Astrocyte (in vitro differentiated cells and primary cell): ENCODE measurements at regions not wholly inside any gene's neighbourhood (a gene's known extent, or its start where the extent isn't known, plus 50 kb on each side); places are given as distances from the start of the nearest gene placed in this dataset.

Experiments
- CTCF ChIP-seq: IDR thresholded peaks from 2 replicates; pipeline ENCODE4 v1.5.1; 2011; ENCODE audit warnings: low read depth, mild to moderate bottlenecking, inconsistent platforms, low read length, moderate library complexity; ENCODE audit not compliant: insufficient read depth
- EZH2 ChIP-seq: IDR thresholded peaks from 2 replicates; pipeline ENCODE4 v1.6.1; 2012; ENCODE audit warnings: mild to moderate bottlenecking, low read length, inconsistent platforms; ENCODE audit not compliant: insufficient read depth

DNA sequence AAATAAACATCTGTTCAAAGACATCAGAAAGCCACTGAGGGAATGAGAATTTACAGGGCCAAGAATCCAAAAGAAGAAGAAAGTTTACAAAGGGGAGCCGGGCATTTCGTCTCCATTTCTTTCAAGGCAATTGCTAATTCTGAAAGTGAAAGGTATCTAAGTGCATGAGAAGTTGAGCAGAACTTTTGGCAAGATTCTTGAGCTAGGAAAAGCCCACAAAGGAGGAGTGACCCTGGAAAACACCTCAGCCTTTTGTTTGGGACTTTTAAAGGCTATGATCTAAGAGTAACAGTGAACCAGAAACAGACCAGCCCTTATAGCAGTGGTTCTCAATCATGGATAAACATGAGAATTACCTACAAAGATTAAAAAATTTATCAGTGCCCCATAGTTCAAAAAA is 87.4 kb downstream of the MDH1 start:
- TF ChIP-seq CTCF (no peak), EZH2 (no peak)
